Activated B cell treated with CpG ODN at 0.5 μM for 24 hours (primary cell): ENCODE measurements at regions not wholly inside any gene's neighbourhood (a gene's known extent, or its start where the extent isn't known, plus 50 kb on each side); places are given as distances from the start of the nearest gene placed in this dataset.
"Not testable (repeated sequence)": the region's sequence is repeated elsewhere in the genome, so short reads cannot be mapped to it uniquely, and the experiment has no call there.

Experiments
- ATAC-seq: fragments of 200-7000 bp; cut with Tn5 transposase; one replicate; pipeline ENCODE4 v1.10.0; 2021; ENCODE audit warnings: low read depth, mild to moderate bottlenecking, moderate library complexity
- CTCF ChIA-PET: fragments of 350-600 bp; sonication (Branson Sonifier 250); formaldehyde crosslinking; loops from one replicate; lab custom pipeline; 2021; ENCODE audit warnings: antibody characterized with exemption; lab: Charles Lee
- POLR2A ChIA-PET: fragments of 350-600 bp; sonication (Branson Sonifier 250); formaldehyde crosslinking; loops from one replicate; lab custom pipeline; 2021; ENCODE audit warnings: antibody characterized with exemption; lab: Charles Lee
- DNase-seq: peaks from one replicate; pipeline ENCODE4 v3.0.0; 2022
- H3K27ac Mint-ChIP-seq: one replicate; pipeline ENCODE4 v1.8.0; 2020; ENCODE audit warnings: mixed read lengths
- H3K27me3 Mint-ChIP-seq: one replicate; pipeline ENCODE4 v1.8.0; 2021; ENCODE audit warnings: mixed read lengths
- H3K36me3 Mint-ChIP-seq: one replicate; pipeline ENCODE4 v1.8.0; 2021; ENCODE audit warnings: low read depth, mixed read lengths
- H3K4me1 Mint-ChIP-seq: one replicate; pipeline ENCODE4 v1.8.0; 2021; ENCODE audit warnings: mixed read lengths
- H3K4me3 Mint-ChIP-seq: one replicate; pipeline ENCODE4 v1.8.0; 2020; ENCODE audit warnings: mild to moderate bottlenecking, mixed read lengths
- H3K9me3 Mint-ChIP-seq: one replicate; pipeline ENCODE4 v1.8.0; 2020; ENCODE audit warnings: mixed read lengths
- intact Hi-C: fragments of 100-400 bp; cut with micrococcal nuclease; formaldehyde crosslinking; loops from one replicate; pipeline ENCODE4 v1.15.1; 2024
- TF ChIP-seq, protein P1 (sequence below): fragments of 200-600 bp; IDR thresholded peaks from one replicate; pipeline ENCODE4 v1.8.0; 2022; ENCODE audit warnings: antibody characterized with exemption, mild to moderate bottlenecking

DNA sequence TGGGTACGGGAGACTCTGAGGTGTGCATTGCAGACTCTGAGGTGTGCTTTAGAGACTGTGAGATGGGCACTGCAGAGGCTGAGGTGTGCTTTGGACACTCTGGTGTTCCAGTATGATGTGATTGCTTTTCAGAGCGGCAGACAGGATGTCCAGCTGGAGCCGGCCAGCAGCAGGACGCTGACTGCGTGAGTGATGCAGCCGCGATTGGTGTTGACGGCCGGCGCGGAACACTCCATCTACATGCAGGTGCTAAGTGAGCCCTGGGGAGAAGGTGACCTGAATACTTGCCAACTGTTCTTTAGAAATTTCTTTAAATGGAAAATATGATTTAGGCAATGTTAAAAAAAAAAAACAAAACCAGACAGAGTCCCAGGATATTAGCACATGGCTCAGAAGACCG lies 103.1 kb upstream of the PPP2R3B start:
- Mint-ChIP-seq H3K27ac (no peak overlapping the region), H3K36me3 (no peaks in the 10 kb centered on the region), H3K4me3 (no peak overlapping the region), H3K27me3 (no peaks in the 10 kb centered on the region), H3K9me3 (peaks cover 3% of the 10 kb centered on the region), H3K4me1 (no peaks in the 10 kb centered on the region)
- ChIA-PET CTCF (no interaction called here), POLR2A (no interaction called here)
- ATAC-seq (no peak), DNase-seq (no peak)
- TF ChIP-seq, protein P1, sequence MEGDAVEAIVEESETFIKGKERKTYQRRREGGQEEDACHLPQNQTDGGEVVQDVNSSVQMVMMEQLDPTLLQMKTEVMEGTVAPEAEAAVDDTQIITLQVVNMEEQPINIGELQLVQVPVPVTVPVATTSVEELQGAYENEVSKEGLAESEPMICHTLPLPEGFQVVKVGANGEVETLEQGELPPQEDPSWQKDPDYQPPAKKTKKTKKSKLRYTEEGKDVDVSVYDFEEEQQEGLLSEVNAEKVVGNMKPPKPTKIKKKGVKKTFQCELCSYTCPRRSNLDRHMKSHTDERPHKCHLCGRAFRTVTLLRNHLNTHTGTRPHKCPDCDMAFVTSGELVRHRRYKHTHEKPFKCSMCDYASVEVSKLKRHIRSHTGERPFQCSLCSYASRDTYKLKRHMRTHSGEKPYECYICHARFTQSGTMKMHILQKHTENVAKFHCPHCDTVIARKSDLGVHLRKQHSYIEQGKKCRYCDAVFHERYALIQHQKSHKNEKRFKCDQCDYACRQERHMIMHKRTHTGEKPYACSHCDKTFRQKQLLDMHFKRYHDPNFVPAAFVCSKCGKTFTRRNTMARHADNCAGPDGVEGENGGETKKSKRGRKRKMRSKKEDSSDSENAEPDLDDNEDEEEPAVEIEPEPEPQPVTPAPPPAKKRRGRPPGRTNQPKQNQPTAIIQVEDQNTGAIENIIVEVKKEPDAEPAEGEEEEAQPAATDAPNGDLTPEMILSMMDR: no peak
- intact Hi-C loops: no loop called here

DNA sequence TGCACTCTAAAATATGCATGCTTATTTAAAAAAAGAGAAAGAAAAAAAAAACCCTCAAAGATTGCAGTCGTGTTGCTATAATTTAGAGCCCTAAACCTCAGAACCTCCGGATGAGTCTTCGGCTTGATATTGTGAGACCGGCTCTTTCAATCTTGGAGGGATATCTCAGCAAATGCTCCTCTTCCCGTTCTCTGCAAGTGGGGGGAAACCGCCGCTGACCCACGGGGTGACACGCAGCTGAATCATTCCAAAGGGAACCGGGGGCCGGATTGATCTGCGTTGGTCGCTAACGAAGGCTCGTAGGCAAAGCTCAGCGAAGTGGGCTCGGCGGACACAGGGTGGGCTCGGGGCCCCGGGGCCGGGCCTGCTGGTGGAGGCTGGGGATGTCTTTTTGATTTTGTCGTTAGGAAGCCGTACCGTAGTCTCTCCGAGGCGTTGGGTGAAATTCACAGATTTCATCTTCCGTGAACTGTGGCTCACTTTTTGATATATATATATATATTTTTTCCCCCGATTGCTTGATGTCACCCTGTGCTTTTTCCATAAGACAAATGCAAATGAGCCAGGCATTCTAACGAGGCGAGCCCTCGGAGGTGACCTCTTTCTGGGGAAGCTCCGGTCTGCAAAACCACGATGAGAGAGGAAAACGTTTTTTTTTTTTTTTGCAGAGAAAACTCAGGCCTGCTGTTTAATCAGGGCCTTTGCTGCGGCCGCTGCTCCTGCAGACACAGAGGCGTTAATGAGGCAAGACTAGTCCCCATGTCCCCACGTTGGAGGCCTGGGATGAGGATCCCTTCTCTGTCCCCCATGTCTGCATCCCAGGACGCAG lies 110.7 kb upstream of the PPP2R3B start:
- H3K4me1 Mint-ChIP-seq: no peaks in the 10 kb centered on the region
- ChIA-PET CTCF (no interaction called here), POLR2A (no interaction called here)
- H3K9me3 Mint-ChIP-seq: peaks cover 7% of the 10 kb centered on the region
- H3K4me3 Mint-ChIP-seq: no peak overlapping the region
- H3K27me3 Mint-ChIP-seq: peaks cover 3% of the 10 kb centered on the region
- DNase-seq (no peak), ATAC-seq (no peak)
- H3K27ac Mint-ChIP-seq: no peak overlapping the region
- TF ChIP-seq, protein P1: no peak
- H3K36me3 Mint-ChIP-seq: no peaks in the 10 kb centered on the region
- intact Hi-C loops: no loop called here

DNA sequence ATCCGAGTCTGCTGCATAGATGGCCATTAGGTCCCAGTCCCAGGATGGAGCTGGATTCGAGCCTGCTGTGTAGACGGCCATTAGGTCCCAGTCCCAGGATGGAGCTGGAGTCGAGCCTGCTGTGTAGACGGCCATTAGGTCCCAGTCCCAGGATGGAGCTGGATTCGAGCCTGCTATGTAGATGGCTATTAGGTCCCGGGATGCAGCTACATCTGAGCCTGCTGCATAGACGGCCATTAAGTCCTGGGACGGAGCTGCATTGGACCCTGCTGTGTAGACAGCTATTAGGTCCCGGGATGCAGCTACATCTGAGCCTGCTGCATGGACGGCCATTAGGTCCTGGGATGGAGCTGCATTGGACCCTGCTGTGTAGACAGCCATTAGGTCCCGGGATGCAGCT lies 112.2 kb upstream of the PPP2R3B start:
- H3K27ac Mint-ChIP-seq, H3K27me3 Mint-ChIP-seq, H3K4me1 Mint-ChIP-seq, ATAC-seq, intact Hi-C loops, H3K36me3 Mint-ChIP-seq, POLR2A ChIA-PET, CTCF ChIA-PET, DNase-seq, H3K4me3 Mint-ChIP-seq: not testable (repeated sequence)
- H3K9me3 Mint-ChIP-seq: peaks cover 11% of the 10 kb centered on the region

DNA sequence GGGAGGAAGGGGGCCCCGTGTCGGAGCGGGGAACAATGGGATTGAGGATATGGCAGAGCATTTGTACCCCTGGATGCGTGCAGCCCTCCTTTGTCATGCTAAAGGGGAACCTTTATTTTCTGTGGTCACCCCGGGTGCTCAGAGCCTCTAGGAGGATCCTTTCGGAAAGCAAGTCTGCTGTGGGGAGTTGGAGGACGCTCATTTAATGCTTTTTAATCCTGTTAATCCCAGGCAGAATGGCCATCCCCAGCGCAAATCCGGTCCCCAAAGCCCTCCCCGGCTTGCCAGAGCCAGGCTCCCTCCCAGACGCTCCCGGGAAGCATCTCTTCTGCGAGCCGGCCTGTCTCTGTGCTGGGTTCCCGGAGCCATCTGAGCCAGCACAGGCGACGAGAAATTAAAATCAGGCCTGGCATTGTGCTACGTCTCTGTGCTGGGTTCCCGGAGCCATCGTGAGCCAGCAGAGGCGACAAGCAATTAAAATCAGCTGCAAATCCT lies 113.2 kb upstream of the PPP2R3B start:
- Mint-ChIP-seq H3K27ac (no peak overlapping the region), H3K4me3 (no peak overlapping the region), H3K9me3 (peaks cover 11% of the 10 kb centered on the region), H3K4me1 (no peaks in the 10 kb centered on the region), H3K36me3 (no peaks in the 10 kb centered on the region), H3K27me3 (peaks cover 3% of the 10 kb centered on the region)
- intact Hi-C loops: no loop called here
- no peak for ATAC-seq
- no peak for DNase-seq
- ChIA-PET POLR2A (no interaction called here), CTCF (no interaction called here)
- TF ChIP-seq, protein P1: no peak

DNA sequence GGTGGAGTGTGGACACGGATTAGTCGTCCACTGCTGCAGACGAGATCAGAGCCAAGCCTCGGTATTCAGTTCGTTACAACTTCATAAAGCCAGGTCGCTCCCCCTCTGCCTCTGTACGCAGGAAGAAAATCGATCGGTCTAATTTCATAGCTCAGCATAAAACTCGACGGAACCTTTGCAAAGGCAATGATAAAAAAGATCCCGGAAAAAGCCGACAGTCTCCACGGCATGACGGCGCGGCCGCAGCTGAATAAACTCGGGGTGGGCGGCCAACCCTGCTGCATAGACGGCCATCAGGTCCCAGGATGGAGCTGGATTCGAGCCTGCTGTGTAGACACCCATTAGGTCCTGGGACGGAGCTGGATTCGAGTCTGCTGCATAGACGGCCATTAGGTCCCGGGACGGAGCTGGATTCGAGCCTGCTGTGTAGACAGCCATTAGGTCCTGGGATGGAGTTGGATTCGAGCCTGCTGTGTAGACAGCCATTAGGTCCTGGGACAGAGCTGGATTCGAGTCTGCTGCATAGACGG lies 113.8 kb upstream of the PPP2R3B start:
- peaks cover 11% of the 10 kb centered on the region for H3K9me3 Mint-ChIP-seq
- ATAC-seq (no peak), DNase-seq (no peak)
- no peaks in the 10 kb centered on the region for H3K36me3 Mint-ChIP-seq
- ChIA-PET CTCF (no interaction called here), POLR2A (no interaction called here)
- intact Hi-C loops: no loop called here
- H3K27ac Mint-ChIP-seq: no peak overlapping the region
- no peaks in the 10 kb centered on the region for H3K4me1 Mint-ChIP-seq
- peaks cover 3% of the 10 kb centered on the region for H3K27me3 Mint-ChIP-seq
- TF ChIP-seq, protein P1: no peak
- no peak overlapping the region for H3K4me3 Mint-ChIP-seq
